ENCODE measurements at regions not wholly inside any gene's neighbourhood (a gene's known extent, or its start where the extent isn't known, plus 50 kb on each side); places are given as distances from the start of the nearest gene placed in this dataset.

GRCh38 chr10:8398771-8399170, 344.3 kb downstream of the GATA3 start:
- Histone ChIP-seq H3K4me3 (no peak overlapping the region), H3K27ac (no peak overlapping the region)
- DNase-seq = no peak

GRCh38 chr10:8400151-8400550, 345.7 kb downstream of the GATA3 start:
- H3K9me3 ChIP-seq = no peaks in the 10 kb centered on the region
- no peak overlapping the region for H3K4me3 ChIP-seq
- H3K4me1 ChIP-seq = no peaks in the 10 kb centered on the region
- H3K36me3 ChIP-seq = no peaks in the 10 kb centered on the region
- H3K27me3 ChIP-seq = no peaks in the 10 kb centered on the region
- no peak for DNase-seq
- TF ChIP-seq POLR2A (IDR thresholded peaks at IDR 0.05) (no peak), CTCF (IDR thresholded peaks at IDR 0.05) (no peak)
- H3K27ac ChIP-seq = no peak overlapping the region

More at GRCh38 chr10:8398771-8399170, 344.3 kb downstream of the GATA3 start:
- H3K27me3 ChIP-seq = no peaks in the 10 kb centered on the region
- H3K4me1 ChIP-seq = no peaks in the 10 kb centered on the region
- TF ChIP-seq POLR2A (IDR thresholded peaks at IDR 0.05) = no peak
- TF ChIP-seq CTCF (IDR thresholded peaks at IDR 0.05) = no peak
- H3K36me3 ChIP-seq = no peaks in the 10 kb centered on the region
- no peaks in the 10 kb centered on the region for H3K9me3 ChIP-seq

- Histone ChIP-seq H3K4me3 (no peak overlapping the region), H3K27me3 (no peaks in the 10 kb centered on the region), H3K9me3 (no peaks in the 10 kb centered on the region), H3K4me1 (no peaks in the 10 kb centered on the region), H3K27ac (no peak overlapping the region), H3K36me3 (no peaks in the 10 kb centered on the region)
- DNase-seq = no peak
- no peak for TF ChIP-seq POLR2A (IDR thresholded peaks at IDR 0.05)
- TF ChIP-seq CTCF (IDR thresholded peaks at IDR 0.05) = no peak
Observed at GRCh38 chr10:8400892-8401291, 346.4 kb downstream of the GATA3 start.

GRCh38 chr10:8401531-8401930, 347.0 kb downstream of the GATA3 start:
- no peaks in the 10 kb centered on the region for H3K4me1 ChIP-seq
- TF ChIP-seq CTCF (IDR thresholded peaks at IDR 0.05) = no peak
- H3K27me3 ChIP-seq = no peaks in the 10 kb centered on the region
- H3K36me3 ChIP-seq = no peaks in the 10 kb centered on the region
- no peak for DNase-seq
- H3K4me3 ChIP-seq = no peak overlapping the region
- no peaks in the 10 kb centered on the region for H3K9me3 ChIP-seq
- H3K27ac ChIP-seq = peak overlapping the region in 1 of 4 donors; percentile 35

- no peak for DNase-seq
- H3K27me3 ChIP-seq = no peaks in the 10 kb centered on the region
- no peaks in the 10 kb centered on the region for H3K9me3 ChIP-seq
- TF ChIP-seq CTCF (IDR thresholded peaks at IDR 0.05) (no peak), POLR2A (IDR thresholded peaks at IDR 0.05) (no peak)
- H3K4me1 ChIP-seq = no peaks in the 10 kb centered on the region
- no peak overlapping the region for H3K4me3 ChIP-seq
- peak overlapping the region in 1 of 4 donors; percentile 17 for H3K27ac ChIP-seq
- H3K36me3 ChIP-seq = no peaks in the 10 kb centered on the region
Observed at GRCh38 chr10:8402576-8402975, 348.1 kb downstream of the GATA3 start.

GRCh38 chr10:8403711-8404371, 349.4 kb downstream of the GATA3 start:
- TF ChIP-seq POLR2A (IDR thresholded peaks at IDR 0.05) = no peak
- no peak for TF ChIP-seq CTCF (IDR thresholded peaks at IDR 0.05)
- no peaks in the 10 kb centered on the region for H3K27me3 ChIP-seq
- no peak overlapping the region for H3K4me3 ChIP-seq
- H3K9me3 ChIP-seq = no peaks in the 10 kb centered on the region
- peak overlapping the region in 1 of 4 donors; percentile 44 for H3K27ac ChIP-seq
- no peaks in the 10 kb centered on the region for H3K4me1 ChIP-seq
- H3K36me3 ChIP-seq = no peaks in the 10 kb centered on the region
- no peak for DNase-seq
